Body of pancreas (tissue), 4 donors: ENCODE measurements at regions not wholly inside any gene's neighbourhood (a gene's known extent, or its start where the extent isn't known, plus 50 kb on each side); places are given as distances from the start of the nearest gene placed in this dataset.

ENCODE experiments used
- ATAC-seq: fragments of 150-250 bp; one replicate; pipeline ENCODE4 v1.9.1; 2016
- DNase-seq, 4 donors: peaks; one replicate each; pipeline ENCODE4 v3.0.0-alpha.2; 2019
- H3K27ac ChIP-seq, 4 donors: fragments of 200-600 bp; sonication (generic); 1 replicate in 3 of 4; 2 replicates in 1 of 4; pipeline versions ENCODE4 v1.5.1 to v1.6.1; 2016 to 2019; ENCODE audit warnings: mild to moderate bottlenecking in 1 of 4, mixed read lengths in 1 of 4, moderate library complexity in 1 of 4
- H3K27me3 ChIP-seq, 2 donors: fragments of 200-600 bp; sonication (generic); one replicate each; pipeline ENCODE4 v1.6.0; 2016; ENCODE audit warnings: mild to moderate bottlenecking in 1 of 2
- H3K36me3 ChIP-seq, 2 donors: fragments of 200-600 bp; sonication (generic); replicated peaks in 1 of 2; 2 replicates each; pipeline ENCODE4 v1.5.1; 2016; ENCODE audit warnings: low read depth in 2 of 2; ENCODE audit not compliant: insufficient read depth in 1 of 2
- H3K4me1 ChIP-seq: fragments of 200-600 bp; sonication (generic); one replicate; pipeline ENCODE4 v1.6.0; 2016
- H3K4me3 ChIP-seq, 2 donors: fragments of 200-600 bp; sonication (generic); 1 replicate in 1 of 2; 2 replicates in 1 of 2; pipeline ENCODE4 v1.5.1; 2016 to 2019
- H3K9me3 ChIP-seq, 3 donors: fragments of 200-600 bp; sonication (generic); 1 replicate in 2 of 3; 2 replicates in 1 of 3; pipeline ENCODE4 v1.5.1; 2016
- POLR2A ChIP-seq, 3 donors: fragments of 450-650 bp; IDR thresholded peaks; one replicate each; pipeline ENCODE4 v1.6.1; 2016; ENCODE audit warnings: antibody characterized with exemption in 3 of 3, mild to moderate bottlenecking in 2 of 3
- WGBS, 2 donors: methylation state at CpG; one replicate each; pipeline ENCODE4 v1.1.5; 2017; 5-methylcytosine and 5-hydroxymethylcytosine counted together
- intact Hi-C: fragments of 100-400 bp; cut with DNase I; formaldehyde crosslinking; loops from one replicate; pipeline ENCODE4 v1.15.1; 2023
- TF ChIP-seq, protein P1 (sequence below), 7 experiments: fragments of 450-650 bp in 4 of 7; fragments of 200-600 bp in 3 of 7; sonication (generic) in 3 of 7; IDR thresholded peaks; one replicate each; pipeline ENCODE4 v1.5.1; 2016 to 2019; ENCODE audit warnings: antibody characterized with exemption in 7 of 7

DNA sequence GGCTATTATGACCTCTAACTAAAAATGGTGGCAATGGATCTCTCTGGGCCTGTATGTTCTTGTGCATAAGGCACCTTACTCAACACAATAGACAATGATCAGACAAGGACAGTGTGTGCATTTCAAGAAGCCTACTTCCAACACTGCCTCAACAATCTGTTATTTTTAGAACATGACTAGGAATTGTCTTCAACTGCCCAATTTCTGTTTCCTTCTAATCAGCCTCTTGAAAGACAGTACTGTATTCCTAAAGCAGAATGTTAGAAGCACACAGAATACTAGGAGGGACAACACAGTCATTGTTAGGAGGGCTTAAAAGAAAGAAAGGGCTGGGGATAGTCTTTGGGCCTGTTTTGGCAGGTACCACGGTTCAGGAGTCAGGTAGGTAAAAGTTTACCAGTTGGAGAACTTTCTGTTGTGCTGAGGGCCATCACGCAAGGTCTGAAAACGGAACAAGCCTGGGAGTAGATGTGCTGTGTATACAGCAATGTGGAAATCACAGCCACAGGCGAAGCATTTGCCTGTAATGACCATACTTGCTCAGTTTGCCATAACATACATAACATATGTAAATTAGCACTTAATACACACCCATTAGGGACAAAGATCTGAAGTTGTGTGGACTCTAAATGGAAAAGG is 100.8 kb upstream of the ATXN3L start:
- DNase-seq (no peak), ATAC-seq (no peak)
- TF ChIP-seq, protein P1, sequence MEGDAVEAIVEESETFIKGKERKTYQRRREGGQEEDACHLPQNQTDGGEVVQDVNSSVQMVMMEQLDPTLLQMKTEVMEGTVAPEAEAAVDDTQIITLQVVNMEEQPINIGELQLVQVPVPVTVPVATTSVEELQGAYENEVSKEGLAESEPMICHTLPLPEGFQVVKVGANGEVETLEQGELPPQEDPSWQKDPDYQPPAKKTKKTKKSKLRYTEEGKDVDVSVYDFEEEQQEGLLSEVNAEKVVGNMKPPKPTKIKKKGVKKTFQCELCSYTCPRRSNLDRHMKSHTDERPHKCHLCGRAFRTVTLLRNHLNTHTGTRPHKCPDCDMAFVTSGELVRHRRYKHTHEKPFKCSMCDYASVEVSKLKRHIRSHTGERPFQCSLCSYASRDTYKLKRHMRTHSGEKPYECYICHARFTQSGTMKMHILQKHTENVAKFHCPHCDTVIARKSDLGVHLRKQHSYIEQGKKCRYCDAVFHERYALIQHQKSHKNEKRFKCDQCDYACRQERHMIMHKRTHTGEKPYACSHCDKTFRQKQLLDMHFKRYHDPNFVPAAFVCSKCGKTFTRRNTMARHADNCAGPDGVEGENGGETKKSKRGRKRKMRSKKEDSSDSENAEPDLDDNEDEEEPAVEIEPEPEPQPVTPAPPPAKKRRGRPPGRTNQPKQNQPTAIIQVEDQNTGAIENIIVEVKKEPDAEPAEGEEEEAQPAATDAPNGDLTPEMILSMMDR (IDR thresholded peaks at IDR 0.05): no peak
- no peak for TF ChIP-seq POLR2A (IDR thresholded peaks at IDR 0.05)
- Histone ChIP-seq H3K9me3 (no peaks in the 10 kb centered on the region), H3K27ac (no peak overlapping the region), H3K4me3 (no peak overlapping the region), H3K27me3 (no peaks in the 10 kb centered on the region), H3K4me1 (no peaks in the 10 kb centered on the region), H3K36me3 (no peaks in the 10 kb centered on the region)
- intact Hi-C loops: no loop called here
- WGBS, 2 donors: 90 to 94% methylated on average over 4 of the region's 4 CpGs

DNA sequence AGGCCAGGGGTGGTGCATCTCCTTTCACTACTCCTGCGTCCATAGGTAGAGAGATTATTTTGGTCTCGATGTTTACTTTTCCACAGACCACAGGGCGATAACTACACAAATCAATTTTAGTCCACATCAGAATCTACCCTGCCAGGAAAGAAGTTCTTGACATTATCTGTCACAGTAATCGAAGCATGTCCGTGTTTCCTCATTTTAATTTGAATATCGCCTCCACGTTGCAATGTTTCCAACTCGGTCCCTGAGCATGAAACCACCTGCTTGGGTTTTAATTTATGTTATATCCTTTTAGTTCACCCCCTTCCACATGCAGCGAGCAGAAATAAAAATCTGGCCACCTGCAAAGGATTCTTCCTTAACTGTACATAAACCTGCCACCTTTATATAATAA is 100.1 kb upstream of the ATXN3L start:
- DNase-seq (no peak), ATAC-seq (no peak)
- WGBS, 2 donors: 63 to 80% methylated on average over 9 of the region's 9 CpGs
- Histone ChIP-seq H3K4me3 (no peak overlapping the region), H3K4me1 (no peaks in the 10 kb centered on the region), H3K9me3 (no peaks in the 10 kb centered on the region), H3K27ac (no peak overlapping the region), H3K36me3 (no peaks in the 10 kb centered on the region), H3K27me3 (no peaks in the 10 kb centered on the region)
- TF ChIP-seq POLR2A (IDR thresholded peaks at IDR 0.05): no peak
- TF ChIP-seq, protein P1 (IDR thresholded peaks at IDR 0.05): no peak
- intact Hi-C loops: no loop called here

DNA sequence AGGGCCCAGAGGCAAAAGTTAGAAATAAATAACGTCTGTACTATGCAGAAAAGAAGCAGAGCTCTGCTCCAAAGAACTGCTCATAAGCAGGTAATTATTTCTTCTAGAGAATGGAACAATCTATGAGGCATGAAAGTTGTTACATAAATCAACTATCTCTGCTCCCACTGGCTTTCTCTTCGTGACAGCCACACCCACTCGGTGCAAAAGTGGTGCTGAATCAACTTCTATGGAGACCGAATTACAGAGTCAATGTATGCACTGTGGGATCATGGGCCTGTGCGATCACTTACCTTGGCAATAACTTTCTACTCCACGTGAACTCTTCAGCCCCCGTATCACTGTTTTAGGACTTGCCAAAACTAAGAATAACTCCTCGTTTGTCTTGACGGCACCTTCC is 99.4 kb upstream of the ATXN3L start:
- TF ChIP-seq, protein P1 (IDR thresholded peaks at IDR 0.05): no peak
- no peak for TF ChIP-seq POLR2A (IDR thresholded peaks at IDR 0.05)
- WGBS, 2 donors: 82 to 95% methylated on average over 7 to 9 of the region's 9 CpGs
- Histone ChIP-seq H3K4me1 (no peaks in the 10 kb centered on the region), H3K27me3 (no peaks in the 10 kb centered on the region), H3K36me3 (no peaks in the 10 kb centered on the region), H3K4me3 (no peak overlapping the region), H3K27ac (no peak overlapping the region), H3K9me3 (no peaks in the 10 kb centered on the region)
- no peak for ATAC-seq
- no peak for DNase-seq
- intact Hi-C loops: no loop called here

DNA sequence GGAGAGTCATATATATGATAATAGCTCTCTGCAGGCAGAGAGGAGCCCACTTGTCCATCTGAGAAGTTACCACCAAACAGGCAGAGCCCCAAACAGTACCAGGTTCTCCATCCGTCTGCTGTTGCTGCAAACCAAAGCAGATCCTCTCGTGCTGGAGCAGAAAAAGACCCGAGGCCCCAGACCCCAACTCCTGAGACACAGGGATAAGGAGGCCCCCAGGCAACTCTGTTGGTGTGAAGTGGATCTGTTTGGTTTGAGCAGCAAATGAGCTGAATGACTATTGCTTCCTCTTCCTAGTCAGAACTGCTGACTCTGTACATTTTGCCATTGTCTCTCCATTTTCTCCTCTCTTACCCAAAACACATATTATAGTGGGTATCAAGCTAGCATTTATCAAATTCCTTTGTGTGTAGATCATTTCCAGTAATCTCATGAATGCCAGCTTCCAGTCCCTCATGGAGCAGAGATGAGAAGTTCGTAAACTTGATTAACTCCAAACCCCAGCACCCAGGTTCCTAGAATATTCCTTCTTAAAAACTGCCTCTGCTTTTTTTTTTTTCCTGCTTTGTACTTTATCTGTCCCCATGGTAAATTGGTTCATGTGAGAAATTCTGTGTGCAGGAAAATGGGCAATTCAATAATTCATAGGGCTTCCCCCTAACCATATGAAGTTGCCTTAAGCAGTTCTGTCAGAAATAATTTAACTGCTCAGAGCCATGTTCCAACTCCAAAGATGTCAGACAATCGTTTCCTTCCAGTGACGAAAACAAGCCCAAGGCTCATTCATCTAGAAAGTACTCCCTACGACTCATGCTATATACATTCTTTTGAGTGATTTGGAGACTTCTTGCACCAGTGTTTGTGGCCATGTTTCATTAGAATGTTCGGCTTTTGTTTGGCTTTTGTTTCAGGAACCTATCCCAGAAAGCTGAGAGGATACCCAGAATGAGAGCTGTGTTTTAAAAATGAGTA is 98.6 kb upstream of the ATXN3L start:
- H3K4me3 ChIP-seq: no peak overlapping the region
- H3K27me3 ChIP-seq: no peaks in the 10 kb centered on the region
- intact Hi-C loops: no loop called here
- H3K36me3 ChIP-seq: no peaks in the 10 kb centered on the region
- TF ChIP-seq, protein P1 (IDR thresholded peaks at IDR 0.05): no peak
- no peak for TF ChIP-seq POLR2A (IDR thresholded peaks at IDR 0.05)
- ATAC-seq (no peak), DNase-seq (no peak)
- WGBS, 2 donors: 76 to 85% methylated on average over 6 to 8 of the region's 8 CpGs
- no peaks in the 10 kb centered on the region for H3K4me1 ChIP-seq
- no peaks in the 10 kb centered on the region for H3K9me3 ChIP-seq
- H3K27ac ChIP-seq: no peak overlapping the region
